ENCODE measurements at regions not wholly inside any gene's neighbourhood (a gene's known extent, or its start where the extent isn't known, plus 50 kb on each side); places are given as distances from the start of the nearest gene placed in this dataset.
A peak's percentile ranks its signal among the peaks of the same experiment; 100 is the strongest.
"Not testable (repeated sequence)": the region's sequence is repeated elsewhere in the genome, so short reads cannot be mapped to it uniquely, and the experiment has no call there.

GRCh38 chr5:57394421-57395210 is 88.0 kb downstream of the ACTBL2 start:
- no peak for DNase-seq

- DNase-seq = peak; percentile 15
These were observed 95.7 kb downstream of the ACTBL2 start for GRCh38 chr5:57386958-57387357.

- peak; percentile 76 for DNase-seq
These were observed 99.3 kb downstream of the ACTBL2 start for GRCh38 chr5:57383093-57383861.

GRCh38 chr5:57382655-57383054 is 100.0 kb downstream of the ACTBL2 start:
- no peak for DNase-seq

GRCh38 chr5:57370376-57370775 is 112.2 kb downstream of the ACTBL2 start:
- no peak for DNase-seq

GRCh38 chr5:57368010-57368409 is 114.6 kb downstream of the ACTBL2 start:
- no peak for DNase-seq

GRCh38 chr5:57366744-57367143 is 115.9 kb downstream of the ACTBL2 start:
- no peak for DNase-seq

GRCh38 chr5:57362951-57363350 is 119.7 kb downstream of the ACTBL2 start:
- DNase-seq = no peak

- DNase-seq = no peak
These were observed 121.7 kb downstream of the ACTBL2 start for GRCh38 chr5:57360871-57361270.

GRCh38 chr5:57358796-57359592 is 123.6 kb downstream of the ACTBL2 start:
- DNase-seq = no peak

GRCh38 chr5:57356850-57357249 is 125.8 kb downstream of the ACTBL2 start:
- not testable (repeated sequence) for DNase-seq

- no peak for DNase-seq
These were observed 133.4 kb downstream of the ACTBL2 start for GRCh38 chr5:57349214-57349613.

GRCh38 chr5:57348376-57349140 is 134.1 kb downstream of the ACTBL2 start:
- no peak for DNase-seq

- DNase-seq = no peak
These were observed 136.3 kb downstream of the ACTBL2 start for GRCh38 chr5:57346328-57346727.

- no peak for DNase-seq
These were observed 141.1 kb downstream of the ACTBL2 start for GRCh38 chr5:57341380-57341979.

- DNase-seq = no peak
These were observed 141.9 kb downstream of the ACTBL2 start for GRCh38 chr5:57340681-57341080.

- DNase-seq = no peak
These were observed 143.1 kb downstream of the ACTBL2 start for GRCh38 chr5:57339521-57339920.

GRCh38 chr5:57338868-57339340 is 143.7 kb downstream of the ACTBL2 start:
- no peak for DNase-seq

- peak; percentile 53 for DNase-seq
These were observed 144.3 kb downstream of the ACTBL2 start for GRCh38 chr5:57338068-57338867.

GRCh38 chr5:57335092-57335660 is 147.4 kb downstream of the ACTBL2 start:
- DNase-seq = no peak

- DNase-seq = no peak
These were observed 148.1 kb downstream of the ACTBL2 start for GRCh38 chr5:57334475-57334874.
